WERI-Rb-1 (cell line): ENCODE measurements at regions not wholly inside any gene's neighbourhood (a gene's known extent, or its start where the extent isn't known, plus 50 kb on each side); places are given as distances from the start of the nearest gene placed in this dataset.

Experiments used
- DNase-seq: peaks from one replicate; pipeline ENCODE4 v3.0.0-alpha.2; 2020
- H3K27ac ChIP-seq: fragments of 250-450 bp; sonication (Bioruptor Pico); 2 replicates; pipeline ENCODE4 v1.5.1; 2020; ENCODE audit warnings: mild to moderate bottlenecking, moderate library complexity
- H3K27me3 ChIP-seq: fragments of 250-450 bp; sonication (Bioruptor Pico); 2 replicates; pipeline ENCODE4 v1.5.1; 2021; ENCODE audit warnings: mild to moderate bottlenecking, low read depth, moderate library complexity; ENCODE audit not compliant: insufficient read depth, severe bottlenecking
- H3K36me3 ChIP-seq: fragments of 250-450 bp; sonication (Bioruptor Pico); 2 replicates; pipeline ENCODE4 v1.5.1; 2020; ENCODE audit warnings: mild to moderate bottlenecking, moderate library complexity
- H3K4me3 ChIP-seq: 2 replicates; pipeline ENCODE4 v1.5.1; 2011; ENCODE audit warnings: low read depth, mild to moderate bottlenecking, control low read depth, low read length
- H3K9me3 ChIP-seq: fragments of 250-450 bp; sonication (Bioruptor Pico); 2 replicates; pipeline ENCODE4 v1.5.1; 2021; ENCODE audit warnings: mild to moderate bottlenecking, moderate library complexity; ENCODE audit not compliant: severe bottlenecking
- CTCF ChIP-seq: IDR thresholded peaks from 2 replicates; pipeline ENCODE4 v1.5.1; 2011; ENCODE audit warnings: low read depth, mild to moderate bottlenecking, control low read depth, inconsistent platforms, low read length

GRCh38 chr2:14967729-14968128 is 335.2 kb downstream of the LRATD1 start:
- no peak for DNase-seq
- no peaks in the 10 kb centered on the region for H3K9me3 ChIP-seq
- H3K36me3 ChIP-seq = no peaks in the 10 kb centered on the region
- H3K27ac ChIP-seq = no peak overlapping the region
- H3K27me3 ChIP-seq = no peaks in the 10 kb centered on the region
- no peak overlapping the region for H3K4me3 ChIP-seq
- no peak for TF ChIP-seq CTCF

- Histone ChIP-seq H3K36me3 (no peaks in the 10 kb centered on the region), H3K27ac (no peak overlapping the region), H3K27me3 (no peaks in the 10 kb centered on the region), H3K4me3 (no peak overlapping the region), H3K9me3 (no peaks in the 10 kb centered on the region)
- TF ChIP-seq CTCF = no peak
- no peak for DNase-seq
These were observed 342.9 kb downstream of the LRATD1 start for GRCh38 chr2:14975381-14975780.

GRCh38 chr2:14977021-14977420 is 344.5 kb downstream of the LRATD1 start:
- no peaks in the 10 kb centered on the region for H3K9me3 ChIP-seq
- H3K36me3 ChIP-seq = no peaks in the 10 kb centered on the region
- no peak for TF ChIP-seq CTCF
- no peak overlapping the region for H3K27ac ChIP-seq
- H3K27me3 ChIP-seq = no peaks in the 10 kb centered on the region
- no peak for DNase-seq
- no peak overlapping the region for H3K4me3 ChIP-seq

GRCh38 chr2:14978845-14979244 is 346.3 kb downstream of the LRATD1 start:
- TF ChIP-seq CTCF = no peak
- Histone ChIP-seq H3K27me3 (no peaks in the 10 kb centered on the region), H3K4me3 (no peak overlapping the region), H3K36me3 (no peaks in the 10 kb centered on the region), H3K9me3 (no peaks in the 10 kb centered on the region), H3K27ac (no peak overlapping the region)
- no peak for DNase-seq

- Histone ChIP-seq H3K27ac (no peak overlapping the region), H3K9me3 (no peaks in the 10 kb centered on the region), H3K4me3 (no peak overlapping the region), H3K27me3 (no peaks in the 10 kb centered on the region), H3K36me3 (no peaks in the 10 kb centered on the region)
- no peak for DNase-seq
- TF ChIP-seq CTCF = no peak
These were observed 350.3 kb downstream of the LRATD1 start for GRCh38 chr2:14982790-14983189.

GRCh38 chr2:14988600-14988999 is 356.1 kb downstream of the LRATD1 start:
- Histone ChIP-seq H3K9me3 (no peaks in the 10 kb centered on the region), H3K4me3 (no peak overlapping the region), H3K36me3 (no peaks in the 10 kb centered on the region), H3K27me3 (no peaks in the 10 kb centered on the region), H3K27ac (no peak overlapping the region)
- TF ChIP-seq CTCF = no peak
- no peak for DNase-seq
